ENCODE measurements at regions not wholly inside any gene's neighbourhood (a gene's known extent, or its start where the extent isn't known, plus 50 kb on each side); places are given as distances from the start of the nearest gene placed in this dataset.
"Not testable (repeated sequence)": the region's sequence is repeated elsewhere in the genome, so short reads cannot be mapped to it uniquely, and the experiment has no call there.

DNA sequence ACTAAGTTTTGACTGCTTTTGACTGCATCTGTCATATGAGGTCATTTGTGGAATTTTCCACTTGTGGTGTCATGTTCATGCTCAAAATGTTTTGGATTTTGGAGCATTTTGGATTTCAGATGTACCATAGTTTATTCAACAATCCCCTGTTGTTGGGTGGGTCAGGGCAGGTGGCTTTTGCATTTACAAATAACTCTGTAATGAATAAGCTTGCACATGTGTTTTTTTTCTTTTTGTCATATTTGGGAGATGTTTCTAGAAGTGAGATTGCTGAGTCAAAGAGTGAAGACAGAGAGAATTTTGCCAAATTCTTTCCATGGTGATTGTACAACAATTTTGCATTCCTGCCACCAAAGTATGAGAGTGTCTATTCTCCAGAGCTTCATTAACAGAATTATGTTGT lies 62.4 kb upstream of the ADPGK start:
- H3K27me3 ChIP-seq (ENCODE audit: low read depth), result peaks cover 14% of the 10 kb centered on the region
- no peak overlapping the region for H3K27ac ChIP-seq
- H3K9me3 ChIP-seq, result no peaks in the 10 kb centered on the region
- no peaks in the 10 kb centered on the region for H3K36me3 ChIP-seq
- H3K4me1 ChIP-seq, result no peaks in the 10 kb centered on the region
- intact Hi-C loops (cut with DNase I), result no loop called here
- DNase-seq (no peak), ATAC-seq (no peak)
- H3K4me3 ChIP-seq, result no peak overlapping the region
- no peak for TF ChIP-seq CTCF (IDR thresholded peaks at IDR 0.05)

GRCh38 chr15:72844067-72844466 lies 60.5 kb upstream of the ADPGK start:
- H3K27ac ChIP-seq, result no peak overlapping the region
- peaks cover 7% of the 10 kb centered on the region for H3K27me3 ChIP-seq (ENCODE audit: low read depth)
- intact Hi-C loops (cut with DNase I), result no loop called here
- no peak for TF ChIP-seq CTCF (IDR thresholded peaks at IDR 0.05)
- H3K9me3 ChIP-seq, result no peaks in the 10 kb centered on the region
- no peaks in the 10 kb centered on the region for H3K4me1 ChIP-seq
- no peaks in the 10 kb centered on the region for H3K36me3 ChIP-seq
- ATAC-seq (no peak), DNase-seq (no peak)
- H3K4me3 ChIP-seq, result no peak overlapping the region

DNA sequence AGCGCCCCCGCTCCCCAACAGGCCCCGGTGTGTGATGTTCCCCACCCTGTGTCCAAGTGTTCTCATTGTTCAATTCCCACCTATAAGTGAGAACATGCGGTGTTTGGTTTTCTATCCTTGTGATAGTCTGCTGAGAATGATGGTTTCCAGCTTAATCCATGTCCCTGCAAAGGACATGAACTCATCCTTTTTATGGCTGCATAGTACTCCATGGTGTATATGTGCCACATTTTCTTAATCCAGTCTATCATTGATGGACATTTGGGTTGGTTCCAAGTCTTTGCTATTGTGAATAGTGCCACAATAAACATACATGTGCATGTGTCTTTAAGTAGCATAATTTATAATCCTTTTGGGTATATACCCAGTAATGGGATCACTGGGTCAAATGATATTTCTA lies 59.8 kb upstream of the ADPGK start:
- H3K4me3 ChIP-seq; H3K27ac ChIP-seq; H3K27me3 ChIP-seq (ENCODE audit: low read depth); intact Hi-C loops (cut with DNase I); H3K4me1 ChIP-seq; H3K9me3 ChIP-seq; DNase-seq; H3K36me3 ChIP-seq; ATAC-seq: not testable (repeated sequence)

DNA sequence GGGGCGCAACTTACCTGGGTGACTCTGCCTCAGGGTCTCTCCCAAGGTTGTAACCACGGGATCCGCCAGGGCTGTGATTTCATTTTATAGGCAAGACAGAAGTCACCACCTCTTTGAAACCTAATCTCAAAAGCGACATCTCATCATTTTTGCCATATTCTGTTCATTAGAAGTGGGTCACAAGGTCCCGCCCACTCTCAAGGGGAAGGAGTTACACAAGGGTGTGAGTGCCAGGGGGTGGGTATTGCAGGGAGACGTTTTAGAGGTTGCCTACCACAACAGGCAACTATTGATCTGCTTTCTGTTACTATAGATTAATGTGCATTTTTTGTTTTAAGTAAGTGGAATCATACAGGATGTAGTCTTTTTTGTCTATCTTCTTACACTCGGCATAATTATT lies 56.6 kb upstream of the ADPGK start:
- Histone ChIP-seq H3K4me1 (peaks cover 3% of the 10 kb centered on the region), H3K36me3 (no peaks in the 10 kb centered on the region), H3K4me3 (no peak overlapping the region), H3K27ac (no peak overlapping the region), H3K27me3 (ENCODE audit: low read depth) (no peaks in the 10 kb centered on the region), H3K9me3 (no peaks in the 10 kb centered on the region)
- intact Hi-C loops (cut with DNase I), result no loop called here
- DNase-seq, result no peak
- no peak for TF ChIP-seq CTCF (IDR thresholded peaks at IDR 0.05)
- ATAC-seq, result no peak

DNA sequence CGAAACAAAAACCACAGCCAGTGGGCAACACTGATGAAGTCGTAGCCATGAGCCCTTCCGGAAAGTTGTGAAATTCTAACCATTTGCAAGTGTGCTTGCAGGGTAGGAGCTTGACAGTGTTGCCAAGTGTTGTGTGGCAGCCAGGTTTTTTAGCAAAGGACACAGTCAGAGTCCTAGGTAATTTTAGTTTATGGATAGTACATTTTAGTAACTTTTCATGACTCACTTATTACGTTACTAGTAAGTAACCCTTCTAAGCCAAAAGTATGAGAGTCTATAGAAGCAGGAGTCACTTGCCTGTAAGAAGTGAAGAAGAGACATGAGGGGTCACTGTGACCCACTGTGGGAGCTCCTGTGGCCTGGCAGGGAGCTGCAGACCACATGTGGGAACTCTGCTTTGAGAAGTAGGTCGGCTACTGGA lies 54.8 kb upstream of the ADPGK start:
- no peak for DNase-seq
- no peak overlapping the region for H3K4me3 ChIP-seq
- H3K4me1 ChIP-seq, result peaks cover 3% of the 10 kb centered on the region
- intact Hi-C loops (cut with DNase I), result no loop called here
- no peaks in the 10 kb centered on the region for H3K27me3 ChIP-seq (ENCODE audit: low read depth)
- ATAC-seq, result no peak
- no peaks in the 10 kb centered on the region for H3K36me3 ChIP-seq
- H3K27ac ChIP-seq, result no peak overlapping the region
- TF ChIP-seq CTCF (IDR thresholded peaks at IDR 0.05), result no peak
- no peaks in the 10 kb centered on the region for H3K9me3 ChIP-seq

- no peaks in the 10 kb centered on the region for H3K9me3 ChIP-seq
- no peaks in the 10 kb centered on the region for H3K27me3 ChIP-seq (ENCODE audit: low read depth)
- no peak for TF ChIP-seq CTCF (IDR thresholded peaks at IDR 0.05)
- ATAC-seq, result no peak
- no peak overlapping the region for H3K27ac ChIP-seq
- H3K4me1 ChIP-seq, result peaks cover 3% of the 10 kb centered on the region
- no peak overlapping the region for H3K4me3 ChIP-seq
- no peak for DNase-seq
- intact Hi-C loops (cut with DNase I), result no loop called here
- no peaks in the 10 kb centered on the region for H3K36me3 ChIP-seq
Measured at GRCh38 chr15:72836676-72837330, 53.2 kb upstream of the ADPGK start.
